GM13977 (cell line): ENCODE measurements at regions not wholly inside any gene's neighbourhood (a gene's known extent, or its start where the extent isn't known, plus 50 kb on each side); places are given as distances from the start of the nearest gene placed in this dataset.
"Not testable (repeated sequence)": the region's sequence is repeated elsewhere in the genome, so short reads cannot be mapped to it uniquely, and the experiment has no call there.

Experiments used
- DNase-seq: peaks from one replicate; pipeline ENCODE4 v3.0.0; 2012; ENCODE audit warnings: low spot score
- CTCF ChIP-seq: IDR thresholded peaks from 2 replicates; pipeline ENCODE4 v1.5.1; 2012; ENCODE audit warnings: mild to moderate bottlenecking, control low read depth; ENCODE audit not compliant: insufficient read depth; ENCODE audit errors: extremely low read depth, missing control alignments
- in situ Hi-C: fragments of 300-500 bp; cut with MboI; formaldehyde crosslinking; loops from one replicate; pipeline ENCODE4 v1.12.0; 2022; ENCODE audit warnings: low sequenced_read_pairs, low pct_unique_long_range_greater_than_20kb, mixed read lengths, inconsistent platforms; ENCODE audit not compliant: unreplicated experiment

- in situ Hi-C loops, result no loop called here
- no peak for DNase-seq
- no peak for TF ChIP-seq CTCF
Observed at GRCh38 chr1:192888574-192888973, 79.7 kb downstream of the RGS2 start.

DNA sequence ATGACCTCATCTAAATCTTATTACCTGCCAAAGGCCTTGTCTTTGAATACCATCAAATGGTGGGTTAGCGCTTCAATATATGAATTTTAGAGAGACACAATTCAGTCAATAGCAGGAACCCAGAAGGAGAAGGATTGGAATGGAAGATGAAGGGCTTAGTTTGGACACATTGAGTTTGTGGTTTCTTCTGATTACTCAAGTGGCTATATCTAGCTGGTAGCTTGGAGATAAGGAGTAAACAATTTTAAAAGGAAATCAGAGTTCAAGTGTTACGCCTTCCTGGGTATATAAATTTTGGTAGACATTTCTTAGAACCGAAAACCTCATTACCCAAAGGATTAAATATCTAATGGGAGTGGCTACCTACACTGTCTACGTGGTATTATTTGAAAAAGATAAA lies 80.2 kb downstream of the RGS2 start:
- in situ Hi-C loops, result no loop called here
- no peak for TF ChIP-seq CTCF
- DNase-seq, result no peak

DNA sequence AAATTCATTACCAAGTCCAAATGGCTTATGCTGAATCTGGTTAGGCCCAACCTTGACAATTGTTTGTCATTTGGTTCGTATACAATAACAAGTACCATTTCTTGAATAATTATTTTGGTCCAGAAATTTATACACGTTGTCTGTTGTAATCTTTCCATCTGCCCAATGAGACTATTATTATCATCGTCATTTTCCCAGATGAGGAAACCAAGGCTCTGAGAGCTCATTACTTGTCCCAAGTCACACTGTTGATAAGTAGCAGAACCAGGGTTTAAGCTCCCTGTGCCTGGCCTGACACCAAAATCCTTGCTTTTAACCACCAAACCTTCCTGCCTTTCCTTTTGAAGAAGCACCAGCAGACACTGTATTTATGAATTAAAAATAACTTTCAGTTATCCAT lies 81.3 kb downstream of the RGS2 start:
- in situ Hi-C loops, result no loop called here
- TF ChIP-seq CTCF, result no peak
- DNase-seq, result no peak

DNA sequence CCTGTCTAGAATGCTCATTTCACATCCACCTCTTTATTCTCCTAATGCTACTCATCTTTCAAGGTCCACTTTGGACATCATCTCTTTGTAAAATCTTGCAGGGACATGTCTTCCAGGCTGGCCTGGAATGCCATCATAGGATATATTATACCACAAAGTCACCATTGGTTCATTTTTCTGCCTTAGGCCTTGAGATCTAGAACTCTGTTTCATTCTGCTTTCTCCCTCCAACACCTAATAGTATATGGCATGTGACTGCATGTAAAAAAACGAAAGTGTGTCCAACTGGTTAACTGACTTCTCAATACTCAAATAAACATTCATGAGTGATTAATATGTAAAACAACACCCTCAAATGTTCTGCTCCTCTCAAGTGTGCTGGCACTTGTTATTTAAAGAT lies 84.1 kb downstream of the RGS2 start:
- no peak for DNase-seq
- in situ Hi-C loops, result no loop called here
- TF ChIP-seq CTCF, result no peak

DNA sequence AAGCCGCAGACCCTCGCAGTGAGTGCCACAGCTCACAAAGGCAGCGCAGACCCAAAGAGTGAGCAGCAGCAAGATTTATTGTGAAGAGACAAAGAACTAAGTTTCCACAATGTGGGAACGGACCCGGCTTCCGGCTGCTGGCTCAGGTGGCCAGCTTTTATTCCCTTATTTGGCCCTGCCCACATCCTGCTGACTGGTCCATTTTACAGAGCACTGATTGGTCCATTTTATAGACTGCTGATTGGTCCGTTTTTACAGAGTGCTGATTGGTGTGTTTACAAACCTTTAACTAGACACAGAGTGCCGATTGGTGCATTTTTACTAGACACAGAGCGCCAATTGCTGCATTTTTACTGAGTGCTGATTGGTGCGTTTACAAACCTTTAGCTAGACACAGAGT lies 86.6 kb downstream of the RGS2 start:
- in situ Hi-C loops, DNase-seq: not testable (repeated sequence)

DNA sequence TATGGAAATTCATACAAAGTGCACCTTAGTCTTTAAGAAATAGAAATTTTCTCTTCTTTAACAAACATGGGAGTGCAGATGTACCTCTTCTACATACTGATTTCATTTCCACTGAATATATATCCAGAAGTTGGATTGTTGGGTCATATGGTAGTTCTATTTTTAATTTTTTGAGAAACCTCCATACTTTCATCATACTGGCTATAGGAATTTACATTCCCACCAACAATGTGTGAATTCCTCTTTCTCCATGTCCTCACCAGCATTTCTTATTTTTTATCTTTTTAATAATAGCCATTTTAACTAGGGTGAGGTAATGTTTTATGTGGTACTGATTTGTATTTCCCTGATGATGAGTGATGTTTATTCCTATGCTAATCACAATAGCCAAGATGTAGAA lies 87.5 kb downstream of the RGS2 start:
- in situ Hi-C loops, result no loop called here
- TF ChIP-seq CTCF, result no peak
- DNase-seq, result no peak

DNA sequence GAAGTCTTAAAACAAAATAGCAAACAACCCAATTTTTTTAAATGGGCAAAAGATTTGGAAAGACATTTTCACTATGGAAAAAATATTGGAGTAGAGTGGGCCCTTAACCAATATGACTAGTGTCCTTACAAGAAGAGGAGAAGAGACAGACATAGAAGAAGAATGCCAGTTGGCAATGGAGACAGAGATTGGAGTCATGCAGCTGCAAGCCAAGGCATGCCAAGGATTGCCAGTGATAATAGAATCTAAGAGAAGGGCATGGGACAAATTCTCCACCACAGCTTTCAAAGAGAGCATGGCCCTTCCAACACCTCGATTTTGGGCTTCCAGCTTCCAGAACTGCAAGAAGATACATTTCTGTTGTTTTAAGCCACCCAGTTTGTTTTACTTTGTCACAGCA lies 92.7 kb downstream of the RGS2 start:
- no peak for DNase-seq

More for the DNA sequence above, 92.7 kb downstream of the RGS2 start:
- no peak for TF ChIP-seq CTCF
- in situ Hi-C loops, result no loop called here
